Upper lobe of right lung (tissue), 1 donor: ENCODE measurements at regions not wholly inside any gene's neighbourhood (a gene's known extent, or its start where the extent isn't known, plus 50 kb on each side); places are given as distances from the start of the nearest gene placed in this dataset.
"Not testable (repeated sequence)": the region's sequence is repeated elsewhere in the genome, so short reads cannot be mapped to it uniquely, and the experiment has no call there.

Experiments used
- ATAC-seq: fragments of 200-7000 bp; cut with Tn5 transposase; one replicate; pipeline ENCODE4 v1.9.1; 2020; ENCODE audit warnings: mild to moderate bottlenecking, moderate library complexity
- DNase-seq: peaks from one replicate; pipeline ENCODE4 v3.0.0-alpha.2; 2020
- H3K27ac ChIP-seq: fragments of 200-600 bp; one replicate; pipeline ENCODE4 v1.8.0; 2022
- H3K27me3 ChIP-seq: fragments of 200-600 bp; one replicate; pipeline ENCODE4 v1.8.0; 2022; ENCODE audit warnings: mild to moderate bottlenecking
- H3K36me3 ChIP-seq: fragments of 200-600 bp; one replicate; pipeline ENCODE4 v1.8.0; 2022
- H3K4me1 ChIP-seq: fragments of 200-600 bp; one replicate; pipeline ENCODE4 v1.8.0; 2022
- H3K4me3 ChIP-seq: fragments of 200-600 bp; one replicate; pipeline ENCODE4 v1.8.0; 2022; ENCODE audit warnings: mild to moderate bottlenecking
- H3K9me3 ChIP-seq: fragments of 200-600 bp; one replicate; pipeline ENCODE4 v1.8.0; 2022
- CTCF ChIP-seq: fragments of 200-600 bp; IDR thresholded peaks from one replicate; pipeline ENCODE4 v1.8.0; 2022; ENCODE audit warnings: antibody characterized with exemption
- intact Hi-C: fragments of 100-400 bp; cut with DNase I; formaldehyde crosslinking; loops from one replicate; pipeline ENCODE4 v1.11.0; 2022
- donor health status: DM: no; HTN: yes; CAD: no; lungs with severe emphysema.

GRCh38 chr1:181930187-181930586 is 131.3 kb downstream of the ZNF648 start:
- Histone ChIP-seq H3K4me1 (no peaks in the 10 kb centered on the region), H3K4me3 (no peak overlapping the region), H3K27ac (no peak overlapping the region), H3K36me3 (no peaks in the 10 kb centered on the region), H3K27me3 (no peaks in the 10 kb centered on the region), H3K9me3 (no peaks in the 10 kb centered on the region)
- no peak for TF ChIP-seq CTCF
- no peak for ATAC-seq
- no peak for DNase-seq
- intact Hi-C loops: no loop called here

- Histone ChIP-seq H3K4me1 (no peaks in the 10 kb centered on the region), H3K27me3 (no peaks in the 10 kb centered on the region), H3K27ac (no peak overlapping the region), H3K9me3 (no peaks in the 10 kb centered on the region), H3K36me3 (no peaks in the 10 kb centered on the region), H3K4me3 (no peak overlapping the region)
- intact Hi-C loops: no loop called here
- TF ChIP-seq CTCF: no peak
- ATAC-seq: no peak
- no peak for DNase-seq
These were observed 134.8 kb downstream of the ZNF648 start for GRCh38 chr1:181926697-181927096.

- H3K27me3 ChIP-seq, H3K4me3 ChIP-seq, ATAC-seq, H3K36me3 ChIP-seq, intact Hi-C loops, H3K4me1 ChIP-seq, H3K9me3 ChIP-seq, H3K27ac ChIP-seq, DNase-seq: not testable (repeated sequence)
These were observed 137.5 kb downstream of the ZNF648 start for GRCh38 chr1:181924034-181924433.

- ATAC-seq (no peak), DNase-seq (no peak)
- no peak overlapping the region for H3K27ac ChIP-seq
- no peak for TF ChIP-seq CTCF
- H3K4me1 ChIP-seq: no peaks in the 10 kb centered on the region
- H3K4me3 ChIP-seq: no peak overlapping the region
- intact Hi-C loops: no loop called here
- H3K9me3 ChIP-seq: no peaks in the 10 kb centered on the region
- H3K27me3 ChIP-seq: no peaks in the 10 kb centered on the region
- no peaks in the 10 kb centered on the region for H3K36me3 ChIP-seq
These were observed 142.0 kb downstream of the ZNF648 start for GRCh38 chr1:181919542-181919941.

GRCh38 chr1:181918880-181919525 is 142.5 kb downstream of the ZNF648 start:
- DNase-seq (no peak), ATAC-seq (no peak)
- intact Hi-C loops: no loop called here
- no peak overlapping the region for H3K27ac ChIP-seq
- H3K36me3 ChIP-seq: no peaks in the 10 kb centered on the region
- H3K4me1 ChIP-seq: no peaks in the 10 kb centered on the region
- H3K27me3 ChIP-seq: no peaks in the 10 kb centered on the region
- H3K9me3 ChIP-seq: no peaks in the 10 kb centered on the region
- no peak overlapping the region for H3K4me3 ChIP-seq
- no peak for TF ChIP-seq CTCF

GRCh38 chr1:181911715-181912114 is 149.8 kb downstream of the ZNF648 start:
- no peaks in the 10 kb centered on the region for H3K4me1 ChIP-seq
- DNase-seq: no peak
- ATAC-seq: no peak
- no peak overlapping the region for H3K27ac ChIP-seq
- H3K4me3 ChIP-seq: no peak overlapping the region
- H3K9me3 ChIP-seq: no peaks in the 10 kb centered on the region
- TF ChIP-seq CTCF: no peak
- intact Hi-C loops: no loop called here
- no peaks in the 10 kb centered on the region for H3K36me3 ChIP-seq
- no peaks in the 10 kb centered on the region for H3K27me3 ChIP-seq
